ENCODE measurements at regions not wholly inside any gene's neighbourhood (a gene's known extent, or its start where the extent isn't known, plus 50 kb on each side); places are given as distances from the start of the nearest gene placed in this dataset.
"Not testable (repeated sequence)": the region's sequence is repeated elsewhere in the genome, so short reads cannot be mapped to it uniquely, and the experiment has no call there.

GRCh38 chr3:110686701-110687100, 384.9 kb upstream of the NECTIN3 start:
- H3K27me3 ChIP-seq, result no peaks in the 10 kb centered on the region
- 72 to 74% methylated on average over 3 of the region's 3 CpGs for WGBS, 2 donors
- intact Hi-C loops (cut with DNase I), result no loop called here
- no peaks in the 10 kb centered on the region for H3K36me3 ChIP-seq
- TF ChIP-seq, protein P1, sequence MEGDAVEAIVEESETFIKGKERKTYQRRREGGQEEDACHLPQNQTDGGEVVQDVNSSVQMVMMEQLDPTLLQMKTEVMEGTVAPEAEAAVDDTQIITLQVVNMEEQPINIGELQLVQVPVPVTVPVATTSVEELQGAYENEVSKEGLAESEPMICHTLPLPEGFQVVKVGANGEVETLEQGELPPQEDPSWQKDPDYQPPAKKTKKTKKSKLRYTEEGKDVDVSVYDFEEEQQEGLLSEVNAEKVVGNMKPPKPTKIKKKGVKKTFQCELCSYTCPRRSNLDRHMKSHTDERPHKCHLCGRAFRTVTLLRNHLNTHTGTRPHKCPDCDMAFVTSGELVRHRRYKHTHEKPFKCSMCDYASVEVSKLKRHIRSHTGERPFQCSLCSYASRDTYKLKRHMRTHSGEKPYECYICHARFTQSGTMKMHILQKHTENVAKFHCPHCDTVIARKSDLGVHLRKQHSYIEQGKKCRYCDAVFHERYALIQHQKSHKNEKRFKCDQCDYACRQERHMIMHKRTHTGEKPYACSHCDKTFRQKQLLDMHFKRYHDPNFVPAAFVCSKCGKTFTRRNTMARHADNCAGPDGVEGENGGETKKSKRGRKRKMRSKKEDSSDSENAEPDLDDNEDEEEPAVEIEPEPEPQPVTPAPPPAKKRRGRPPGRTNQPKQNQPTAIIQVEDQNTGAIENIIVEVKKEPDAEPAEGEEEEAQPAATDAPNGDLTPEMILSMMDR (IDR thresholded peaks at IDR 0.05), result no peak
- H3K9me3 ChIP-seq, result no peaks in the 10 kb centered on the region
- ATAC-seq (no peak), FAIRE-seq (no peak), DNase-seq (no peak)
- no peak overlapping the region for H3K27ac ChIP-seq
- H3K4me1 ChIP-seq, result no peaks in the 10 kb centered on the region
- no peak overlapping the region for H3K4me3 ChIP-seq

DNA sequence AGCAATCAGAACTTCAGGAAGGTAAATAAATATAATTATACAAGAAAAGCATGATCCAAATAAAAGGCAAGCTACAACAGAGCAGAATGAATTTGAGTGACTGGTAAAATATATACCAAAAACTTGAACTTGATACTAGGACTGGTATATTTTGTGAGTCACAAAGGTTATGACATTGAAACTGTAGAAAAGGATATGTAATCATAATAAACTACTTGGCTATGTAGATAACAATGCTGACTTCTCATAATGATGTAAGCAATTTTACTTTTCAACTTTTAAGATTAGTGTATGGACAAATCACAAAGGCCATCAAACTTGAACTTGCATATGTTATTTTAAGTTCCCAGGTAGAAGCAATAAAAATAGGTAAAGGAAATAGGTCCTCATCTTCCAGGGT, 384.5 kb upstream of the NECTIN3 start:
- Histone ChIP-seq H3K36me3 (no peaks in the 10 kb centered on the region), H3K27ac (no peak overlapping the region), H3K9me3 (no peaks in the 10 kb centered on the region), H3K4me1 (no peaks in the 10 kb centered on the region), H3K4me3 (no peak overlapping the region), H3K27me3 (no peaks in the 10 kb centered on the region)
- no peak for FAIRE-seq
- DNase-seq, result no peak
- TF ChIP-seq, protein P1 (IDR thresholded peaks at IDR 0.05), result no peak
- intact Hi-C loops (cut with DNase I), result no loop called here
- ATAC-seq, result no peak

DNA sequence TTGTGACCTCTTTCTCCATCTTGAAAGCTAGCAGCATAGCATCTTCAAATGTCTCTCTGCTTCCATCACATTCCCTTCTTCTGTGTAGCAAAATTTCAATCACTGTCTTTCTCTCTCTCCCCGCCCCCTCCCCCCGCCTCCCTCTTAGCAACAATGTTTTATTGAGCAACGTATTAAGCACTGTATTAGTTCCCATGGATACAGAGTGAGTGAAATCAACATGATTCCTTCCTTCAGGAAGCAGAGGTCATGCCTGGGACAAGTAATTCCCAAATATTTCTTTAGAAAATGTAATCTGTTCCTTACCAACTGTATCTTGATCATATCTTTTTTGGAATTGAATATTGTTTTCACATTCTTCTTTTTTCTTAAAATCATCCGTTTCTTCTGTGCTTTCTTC, 373.7 kb upstream of the NECTIN3 start:
- TF ChIP-seq, protein P1 (IDR thresholded peaks at IDR 0.05), result no peak
- FAIRE-seq (no peak), ATAC-seq (no peak), DNase-seq (no peak)
- no peaks in the 10 kb centered on the region for H3K27me3 ChIP-seq
- H3K9me3 ChIP-seq, result no peaks in the 10 kb centered on the region
- intact Hi-C loops (cut with DNase I), result no loop called here
- no peak overlapping the region for H3K4me3 ChIP-seq
- no peak overlapping the region for H3K27ac ChIP-seq
- H3K4me1 ChIP-seq, result no peaks in the 10 kb centered on the region
- H3K36me3 ChIP-seq, result no peaks in the 10 kb centered on the region
- 68% methylated on average over 4 of the region's 4 CpGs for WGBS, 2 donors

DNA sequence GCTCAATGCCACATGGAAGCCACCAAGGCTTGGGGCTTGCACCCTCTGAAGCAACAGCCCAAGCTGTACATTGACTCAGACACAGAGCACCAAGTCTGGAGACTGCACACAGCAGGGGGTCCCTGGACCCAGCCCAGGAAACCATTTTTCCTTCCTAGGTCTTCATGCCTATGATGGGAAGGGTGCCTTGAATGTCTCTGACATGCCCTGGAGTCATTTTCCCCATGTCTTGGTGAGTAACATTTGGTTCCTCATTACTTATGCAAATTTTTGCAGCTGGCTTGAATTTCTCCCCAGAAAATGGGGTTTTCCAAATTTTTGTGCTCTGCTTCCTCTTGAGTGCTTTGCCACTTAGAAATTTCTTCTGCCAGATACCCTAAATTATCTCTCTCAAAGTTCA, 367.3 kb upstream of the NECTIN3 start:
- ATAC-seq; H3K36me3 ChIP-seq; intact Hi-C loops (cut with DNase I); H3K4me3 ChIP-seq; H3K27me3 ChIP-seq; H3K9me3 ChIP-seq; H3K4me1 ChIP-seq; H3K27ac ChIP-seq; FAIRE-seq; DNase-seq: not testable (repeated sequence)

DNA sequence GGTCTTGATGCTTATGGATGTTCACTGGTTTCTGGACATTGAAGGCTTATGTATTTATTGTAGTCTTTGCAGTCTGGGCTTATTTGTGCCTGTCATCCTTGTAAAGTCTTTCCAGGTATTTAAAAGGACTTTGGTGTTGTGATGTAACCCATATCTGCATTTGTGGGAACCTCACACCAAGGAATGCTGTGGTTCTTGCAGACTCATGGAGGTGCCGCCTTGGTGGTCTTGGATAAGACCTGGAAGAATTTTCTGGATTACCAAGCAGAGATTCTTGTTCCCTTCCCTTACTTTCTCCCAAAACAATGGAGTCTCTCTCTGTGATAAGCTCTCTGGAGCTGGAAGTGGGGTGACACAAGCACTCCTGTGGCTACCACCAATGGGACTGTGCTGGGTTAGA, 363.5 kb upstream of the NECTIN3 start:
- no peak overlapping the region for H3K27ac ChIP-seq
- ATAC-seq (no peak), DNase-seq (no peak), FAIRE-seq (no peak)
- no peaks in the 10 kb centered on the region for H3K27me3 ChIP-seq
- no peaks in the 10 kb centered on the region for H3K9me3 ChIP-seq
- WGBS, 2 donors, result 90 to 96% methylated on average over 1 of the region's 1 CpG
- H3K4me3 ChIP-seq, result no peak overlapping the region
- TF ChIP-seq, protein P1 (IDR thresholded peaks at IDR 0.05), result no peak
- H3K36me3 ChIP-seq, result no peaks in the 10 kb centered on the region
- intact Hi-C loops (cut with DNase I), result no loop called here
- H3K4me1 ChIP-seq, result no peaks in the 10 kb centered on the region

DNA sequence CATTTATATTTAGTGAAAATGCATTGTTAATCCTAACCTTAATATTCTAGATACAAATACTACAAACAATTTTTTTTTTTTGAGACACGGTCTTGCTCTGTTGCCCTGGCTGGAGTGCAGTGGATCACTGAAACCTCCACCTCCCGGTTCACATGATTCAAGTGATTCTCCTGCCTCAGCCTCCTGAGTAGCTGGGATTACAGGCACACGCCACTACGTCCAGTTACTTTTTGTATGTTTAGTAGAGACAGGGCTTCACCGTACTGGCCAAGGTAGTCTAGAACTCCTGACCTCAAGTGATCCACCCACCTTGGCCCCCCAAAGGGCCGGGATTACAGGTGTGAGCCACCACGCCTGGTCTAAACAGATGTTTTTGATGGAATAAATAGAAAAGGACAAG, 361.5 kb upstream of the NECTIN3 start:
- H3K9me3 ChIP-seq, result no peaks in the 10 kb centered on the region
- TF ChIP-seq, protein P1 (IDR thresholded peaks at IDR 0.05), result no peak
- ATAC-seq, result no peak
- 85 to 92% methylated on average over 7 of the region's 7 CpGs for WGBS, 2 donors
- H3K27me3 ChIP-seq, result no peaks in the 10 kb centered on the region
- H3K4me3 ChIP-seq, result no peak overlapping the region
- no peak for FAIRE-seq
- no peak for DNase-seq
- intact Hi-C loops (cut with DNase I), result no loop called here
- no peaks in the 10 kb centered on the region for H3K36me3 ChIP-seq
- H3K4me1 ChIP-seq, result no peaks in the 10 kb centered on the region
- H3K27ac ChIP-seq, result no peak overlapping the region

Measured in pancreas (tissue), 10 donors.